Neural progenitor cell (in vitro differentiated cells): ENCODE measurements at regions not wholly inside any gene's neighbourhood (a gene's known extent, or its start where the extent isn't known, plus 50 kb on each side); places are given as distances from the start of the nearest gene placed in this dataset.

Experiments used
- CTCF ChIP-seq: fragments of 200-600 bp; sonication (generic); IDR thresholded peaks from 2 replicates; pipeline ENCODE4 v1.5.1; 2017; ENCODE audit warnings: antibody characterized with exemption, mild to moderate bottlenecking
- EZH2 ChIP-seq: fragments of 200-600 bp; sonication (generic); IDR thresholded peaks from 2 replicates; pipeline ENCODE4 v1.6.1; 2017; ENCODE audit warnings: antibody characterized with exemption, mild to moderate bottlenecking, moderate library complexity
- EZH2phosphoT487 ChIP-seq: fragments of 200-600 bp; sonication (generic); IDR thresholded peaks from 2 replicates; pipeline ENCODE4 v1.6.1; 2017; ENCODE audit warnings: antibody characterized with exemption

- TF ChIP-seq CTCF, result no peak
- no peak for TF ChIP-seq EZH2phosphoT487
- TF ChIP-seq EZH2, result no peak
Measured at GRCh38 chr12:66775871-66776270, 97.0 kb upstream of the GRIP1 start.
